CD4-positive, alpha-beta T cell (primary cell): ENCODE measurements at regions not wholly inside any gene's neighbourhood (a gene's known extent, or its start where the extent isn't known, plus 50 kb on each side); places are given as distances from the start of the nearest gene placed in this dataset.

Experiments
- ATAC-seq: fragments of 200-7000 bp; cut with Tn5 transposase; one replicate; pipeline ENCODE4 v1.10.0; 2022; ENCODE audit warnings: mild to moderate bottlenecking; ENCODE audit not compliant: poor library complexity
- CTCF ChIA-PET: fragments of 350-600 bp; sonication (Branson Sonifier 250); formaldehyde crosslinking; loops from one replicate; lab custom pipeline; 2021; ENCODE audit warnings: antibody characterized with exemption, inconsistent platforms; lab: Charles Lee
- POLR2A ChIA-PET: fragments of 350-600 bp; sonication (Branson Sonifier 250); formaldehyde crosslinking; loops from one replicate; lab custom pipeline; 2021; ENCODE audit warnings: antibody characterized with exemption, inconsistent platforms; lab: Charles Lee
- DNase-seq, 14 experiments: peaks; one replicate each; pipeline ENCODE4 v3.0.0-alpha.2; 2013 to 2020; ENCODE audit warnings: mixed read lengths in 2 of 14
- H3K27ac ChIP-seq, 2 donors: one replicate each; pipeline versions ENCODE4 v1.5.1 to v1.7.0; 2013; ENCODE audit warnings: low read length in 2 of 2, low read depth in 1 of 2, mild to moderate bottlenecking in 1 of 2
- H3K27me3 ChIP-seq, 2 experiments: 1 replicate in 1 of 2; 2 replicates in 1 of 2; pipeline versions ENCODE4 v1.6.1 to v1.7.0; 2013; ENCODE audit warnings: low read length in 2 of 2, control low read depth in 1 of 2, mild to moderate bottlenecking in 1 of 2, moderate library complexity in 1 of 2; ENCODE audit not compliant: insufficient read depth in 2 of 2, control insufficient read depth in 1 of 2
- H3K36me3 ChIP-seq: one replicate; pipeline ENCODE4 v1.6.1; 2013; ENCODE audit warnings: low read length, control low read depth; ENCODE audit not compliant: insufficient read depth
- H3K4me1 ChIP-seq: one replicate; pipeline ENCODE4 v1.6.1; 2013; ENCODE audit warnings: low read length, control low read depth; ENCODE audit not compliant: insufficient read depth
- H3K4me3 ChIP-seq: one replicate; pipeline ENCODE4 v1.5.1; 2013; ENCODE audit warnings: mild to moderate bottlenecking, low read length, moderate library complexity
- H3K9me3 ChIP-seq, 2 experiments: 1 replicate in 1 of 2; 2 replicates in 1 of 2; pipeline versions ENCODE4 v1.6.1 to v1.7.0; 2013; ENCODE audit warnings: low read length in 2 of 2, mild to moderate bottlenecking in 2 of 2, control low read depth in 1 of 2, moderate library complexity in 1 of 2; ENCODE audit not compliant: control insufficient read depth in 1 of 2, insufficient read depth in 1 of 2
- H3K27ac Mint-ChIP-seq: one replicate; pipeline ENCODE4 v1.8.0; 2020; ENCODE audit warnings: mixed read lengths
- H3K27me3 Mint-ChIP-seq: one replicate; pipeline ENCODE4 v1.8.0; 2021; ENCODE audit warnings: mixed read lengths
- H3K36me3 Mint-ChIP-seq: one replicate; pipeline ENCODE4 v1.8.0; 2021; ENCODE audit warnings: low read depth, mixed read lengths
- H3K4me1 Mint-ChIP-seq: one replicate; pipeline ENCODE4 v1.8.0; 2021; ENCODE audit warnings: low read depth, mixed read lengths
- H3K4me3 Mint-ChIP-seq: one replicate; pipeline ENCODE4 v1.8.0; 2020; ENCODE audit warnings: mild to moderate bottlenecking, mixed read lengths
- H3K9me3 Mint-ChIP-seq: one replicate; pipeline ENCODE4 v1.8.0; 2020; ENCODE audit warnings: mixed read lengths
- CTCF ChIP-seq: fragments of 200-600 bp; IDR thresholded peaks from one replicate; pipeline ENCODE4 v1.8.0; 2022; ENCODE audit warnings: antibody characterized with exemption, mild to moderate bottlenecking
- intact Hi-C, 2 experiments: fragments of 100-400 bp; cut with DNase I in 1 of 2; cut with micrococcal nuclease in 1 of 2; formaldehyde crosslinking; loops; one replicate each; pipeline versions ENCODE4 v1.15.1 to v1.9.0; 2023 to 2025; cut with DNase I, micrococcal nuclease

- intact Hi-C loops = no loop called here
- no peak overlapping the region for H3K27ac Mint-ChIP-seq
- Histone ChIP-seq H3K27me3 (no peaks in the 10 kb centered on the region), H3K4me1 (no peaks in the 10 kb centered on the region), H3K27ac (no peak overlapping the region), H3K36me3 (no peaks in the 10 kb centered on the region), H3K9me3 (peaks cover 0 to 70% of the 10 kb centered on the region in 2 experiments), H3K4me3 (no peak overlapping the region)
- no peaks in the 10 kb centered on the region for H3K36me3 Mint-ChIP-seq
- H3K4me1 Mint-ChIP-seq = no peaks in the 10 kb centered on the region
- ATAC-seq (no peak), DNase-seq (no peak)
- H3K27me3 Mint-ChIP-seq = no peaks in the 10 kb centered on the region
- ChIA-PET CTCF (no interaction called here), POLR2A (no interaction called here)
- no peak overlapping the region for H3K4me3 Mint-ChIP-seq
- no peaks in the 10 kb centered on the region for H3K9me3 Mint-ChIP-seq
- no peak for TF ChIP-seq CTCF
These were observed 268.8 kb upstream of the IRX1 start for GRCh38 chr5:3326841-3327232.

DNA sequence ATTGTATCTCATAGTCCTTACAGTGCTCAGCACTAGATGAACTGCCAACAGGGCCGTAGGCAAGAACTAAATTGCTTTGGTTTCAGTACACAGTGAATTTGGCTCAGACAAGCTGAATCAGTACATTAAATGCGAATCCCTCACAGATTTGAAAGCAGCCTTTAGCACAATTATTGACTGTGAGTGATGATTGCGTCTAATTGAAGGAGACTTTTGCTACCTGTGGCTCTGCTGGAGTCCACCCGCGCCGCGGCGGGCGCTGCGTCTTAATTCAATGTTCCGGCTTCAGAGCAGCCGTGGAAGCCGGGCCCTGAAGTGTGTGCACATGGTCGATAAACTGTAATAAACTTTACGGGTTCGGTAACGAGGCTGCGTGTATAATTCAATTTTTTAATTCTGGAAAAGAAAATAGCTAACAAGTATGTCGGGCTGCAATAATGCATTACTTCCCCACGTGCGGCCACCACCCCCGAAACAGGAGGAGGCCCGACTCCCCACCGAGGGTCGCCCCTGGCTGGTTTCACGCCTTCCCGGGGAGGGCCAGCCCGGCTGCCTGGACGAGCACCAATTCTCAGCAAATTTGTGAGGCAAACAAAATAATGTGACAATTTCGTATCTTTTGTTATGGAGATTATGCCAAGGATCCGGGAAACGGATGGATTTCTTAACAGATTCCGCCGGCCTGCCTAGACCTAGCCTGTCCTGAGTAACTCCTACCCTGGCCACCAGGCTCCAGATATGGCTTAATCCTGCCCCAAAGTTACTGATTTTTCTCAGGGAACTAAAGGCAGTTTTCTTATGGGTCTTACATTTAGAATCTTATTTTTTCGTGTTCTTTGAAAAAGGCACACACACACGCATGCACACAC is 269.4 kb upstream of the IRX1 start:
- no peak overlapping the region for H3K27ac ChIP-seq
- TF ChIP-seq CTCF = no peak
- ATAC-seq (no peak), DNase-seq (no peak)
- H3K4me1 ChIP-seq = no peaks in the 10 kb centered on the region
- CTCF ChIA-PET = no interaction called here
- no peaks in the 10 kb centered on the region for H3K27me3 ChIP-seq
- Mint-ChIP-seq H3K9me3 (no peaks in the 10 kb centered on the region), H3K36me3 (no peaks in the 10 kb centered on the region), H3K27ac (no peak overlapping the region), H3K4me1 (no peaks in the 10 kb centered on the region), H3K4me3 (no peak overlapping the region), H3K27me3 (no peaks in the 10 kb centered on the region)
- intact Hi-C loops = no loop called here
- no peak overlapping the region for H3K4me3 ChIP-seq
- POLR2A ChIA-PET = no interaction called here
- H3K36me3 ChIP-seq = no peaks in the 10 kb centered on the region
- peaks cover 0 to 69% of the 10 kb centered on the region in 2 experiments for H3K9me3 ChIP-seq

- no peak overlapping the region for H3K27ac Mint-ChIP-seq
- TF ChIP-seq CTCF = no peak
- H3K4me3 Mint-ChIP-seq = no peak overlapping the region
- no peaks in the 10 kb centered on the region for H3K4me1 ChIP-seq
- intact Hi-C loops = no loop called here
- no peaks in the 10 kb centered on the region for H3K27me3 Mint-ChIP-seq
- DNase-seq (no peak), ATAC-seq (no peak)
- no peaks in the 10 kb centered on the region for H3K4me1 Mint-ChIP-seq
- no peaks in the 10 kb centered on the region for H3K9me3 Mint-ChIP-seq
- no peak overlapping the region for H3K4me3 ChIP-seq
- peaks cover 0 to 76% of the 10 kb centered on the region in 2 experiments for H3K9me3 ChIP-seq
- H3K36me3 Mint-ChIP-seq = no peaks in the 10 kb centered on the region
- H3K27me3 ChIP-seq = no peaks in the 10 kb centered on the region
- no peak overlapping the region for H3K27ac ChIP-seq
- ChIA-PET CTCF (no interaction called here), POLR2A (no interaction called here)
- H3K36me3 ChIP-seq = no peaks in the 10 kb centered on the region
These were observed 270.2 kb upstream of the IRX1 start for GRCh38 chr5:3325201-3325971.
